H1 (cell line): ENCODE measurements at regions not wholly inside any gene's neighbourhood (a gene's known extent, or its start where the extent isn't known, plus 50 kb on each side); places are given as distances from the start of the nearest gene placed in this dataset.

Experiments used
- CTCF ChIA-PET: fragments of 300-600 bp; sonication (Branson Sonifier 250); formaldehyde crosslinking; loops from one replicate; lab custom pipeline; 2021; ENCODE audit not compliant: partially characterized antibody; lab: Charles Lee
- POLR2A ChIA-PET: fragments of 300-600 bp; sonication (Branson Sonifier 250); formaldehyde crosslinking; loops from one replicate; lab custom pipeline; 2021; ENCODE audit warnings: inconsistent platforms; ENCODE audit not compliant: partially characterized antibody; lab: Charles Lee
- DNase-seq, 2 experiments: peaks; one replicate each; pipeline versions ENCODE4 v3.0.0 to v3.0.0-alpha.2; 2010 to 2022; ENCODE audit warnings: low spot score in 2 of 2, low read depth in 1 of 2, mixed read lengths in 1 of 2
- FAIRE-seq: peaks from 2 replicates; lab custom pipeline; 2011; peaks lifted over from hg19 to GRCh38; lab: Jason Lieb, UNC
- H2AFZ ChIP-seq: 2 replicates; pipeline ENCODE4 v1.8.1; 2012; ENCODE audit warnings: low read length, inconsistent platforms
- H2AK5ac ChIP-seq: 2 replicates; pipeline ENCODE4 v1.6.1; 2013; ENCODE audit warnings: low read depth, low read length
- H2BK120ac ChIP-seq: replicated peaks from 2 replicates; pipeline ENCODE3; 2013; ENCODE audit warnings: low read depth, low read length, inconsistent platforms
- H2BK12ac ChIP-seq: 2 replicates; pipeline ENCODE4 v1.6.1; 2013; ENCODE audit warnings: low read depth, low read length
- H2BK15ac ChIP-seq: 2 replicates; pipeline ENCODE4 v1.6.1; 2013; ENCODE audit warnings: low read length
- H2BK20ac ChIP-seq: 2 replicates; pipeline ENCODE4 v1.6.1; 2013; ENCODE audit warnings: low read length
- H2BK5ac ChIP-seq: 2 replicates; pipeline ENCODE4 v1.6.1; 2013; ENCODE audit warnings: low read depth, low read length
- H3K14ac ChIP-seq: 2 replicates; pipeline ENCODE4 v1.6.1; 2013; ENCODE audit warnings: inconsistent platforms; ENCODE audit not compliant: insufficient read length
- H3K18ac ChIP-seq: 2 replicates; pipeline ENCODE4 v1.6.1; 2013; ENCODE audit warnings: low read length; ENCODE audit errors: extremely low read depth
- H3K23ac ChIP-seq: 2 replicates; pipeline ENCODE4 v1.6.1; 2013; ENCODE audit warnings: inconsistent platforms; ENCODE audit not compliant: insufficient read length
- H3K23me2 ChIP-seq: 2 replicates; pipeline ENCODE4 v1.6.1; 2013; ENCODE audit warnings: low read depth, low read length
- H3K27ac ChIP-seq: 2 replicates; pipeline ENCODE4 v1.6.1; 2011; ENCODE audit warnings: low read depth, low read length, inconsistent platforms
- H3K27me3 ChIP-seq, 4 experiments: replicated peaks in 1 of 4; 1 replicate in 1 of 4; 2 replicates in 3 of 4; pipeline versions ENCODE4 v1.6.1 to v1.8.1; 2011 to 2013; ENCODE audit warnings: low read length in 3 of 4, mild to moderate bottlenecking in 3 of 4, inconsistent platforms in 2 of 4, mixed read lengths in 2 of 4, moderate library complexity in 1 of 4; ENCODE audit not compliant: control insufficient read depth in 3 of 4, insufficient read depth in 3 of 4; ENCODE audit errors: extremely low read depth in 1 of 4
- H3K36me3 ChIP-seq, 4 experiments: 2 replicates each; pipeline versions ENCODE4 v1.6.1 to v1.8.1; 2011 to 2013; ENCODE audit warnings: mild to moderate bottlenecking in 4 of 4, low read length in 3 of 4, moderate library complexity in 2 of 4, control low read depth in 1 of 4, inconsistent platforms in 1 of 4; ENCODE audit not compliant: insufficient read depth in 4 of 4, control insufficient read depth in 2 of 4
- H3K4ac ChIP-seq: replicated peaks from 2 replicates; pipeline ENCODE3; 2013; ENCODE audit warnings: low read length, low read depth, mixed read lengths, inconsistent platforms; ENCODE audit not compliant: insufficient read length
- H3K4me1 ChIP-seq, 4 experiments: replicated peaks in 1 of 4; 1 replicate in 1 of 4; 2 replicates in 3 of 4; pipeline versions ENCODE4 v1.6.1 to v1.8.1; 2011 to 2013; ENCODE audit warnings: low read length in 3 of 4, inconsistent platforms in 2 of 4, mixed read lengths in 1 of 4; ENCODE audit not compliant: insufficient read depth in 4 of 4, control insufficient read depth in 3 of 4
- H3K4me2 ChIP-seq, 2 experiments: 2 replicates each; pipeline versions ENCODE4 v1.6.1 to v1.8.1; 2011 to 2013; ENCODE audit warnings: low read depth in 2 of 2, low read length in 2 of 2, control low read depth in 1 of 2, inconsistent platforms in 1 of 2, mild to moderate bottlenecking in 1 of 2; ENCODE audit not compliant: insufficient read depth in 1 of 2
- H3K4me3 ChIP-seq, 4 experiments: fragments of 200-600, 300-600 bp in 1 of 4; sonication (generic), shearing (Covaris generic), sonication (Bioruptor Twin) in 1 of 4; 2 replicates each; pipeline versions ENCODE4 v1.5.1 to v1.8.1; 2011 to 2016; ENCODE audit warnings: low read length in 4 of 4, low read depth in 3 of 4, control low read depth in 2 of 4, inconsistent platforms in 2 of 4, mild to moderate bottlenecking in 2 of 4, mixed read lengths in 1 of 4, moderate library complexity in 1 of 4; ENCODE audit not compliant: insufficient read depth in 2 of 4; ENCODE audit errors: extremely low read depth in 1 of 4
- H3K56ac ChIP-seq: replicated peaks from 2 replicates; pipeline ENCODE3; 2013; ENCODE audit warnings: low read depth, mild to moderate bottlenecking, mixed read lengths, low read length, inconsistent platforms; ENCODE audit not compliant: insufficient read length
- H3K79me1 ChIP-seq: 2 replicates; pipeline ENCODE4 v1.6.1; 2013; ENCODE audit warnings: low read depth, low read length, control low read depth
- H3K79me2 ChIP-seq, 2 experiments: 2 replicates each; pipeline versions ENCODE4 v1.6.1 to v1.8.1; 2012 to 2013; ENCODE audit warnings: low read length in 2 of 2, mild to moderate bottlenecking in 2 of 2, inconsistent platforms in 1 of 2; ENCODE audit not compliant: insufficient read depth in 2 of 2, control insufficient read depth in 1 of 2
- H3K9ac ChIP-seq, 4 experiments: replicated peaks in 1 of 4; 1 replicate in 1 of 4; 2 replicates in 3 of 4; pipeline versions ENCODE4 v1.6.1 to v1.8.1; 2011 to 2013; ENCODE audit warnings: low read depth in 3 of 4, low read length in 3 of 4, control low read depth in 2 of 4, mild to moderate bottlenecking in 2 of 4, moderate library complexity in 2 of 4, inconsistent platforms in 1 of 4; ENCODE audit errors: extremely low read depth in 1 of 4
- H3K9me3 ChIP-seq, 2 experiments: 2 replicates each; pipeline versions ENCODE4 v1.6.1 to v1.8.1; 2012 to 2013; ENCODE audit warnings: mild to moderate bottlenecking in 2 of 2, moderate library complexity in 2 of 2, control low read depth in 1 of 2, inconsistent platforms in 1 of 2, low read depth in 1 of 2, low read length in 1 of 2, mixed read lengths in 1 of 2; ENCODE audit not compliant: insufficient read depth in 2 of 2
- H4K20me1 ChIP-seq, 2 experiments: replicated peaks in 1 of 2; 2 replicates each; pipeline versions ENCODE3 to v1.8.1; 2011 to 2013; ENCODE audit warnings: inconsistent platforms in 2 of 2, low read length in 2 of 2, mild to moderate bottlenecking in 1 of 2; ENCODE audit not compliant: insufficient read depth in 2 of 2, control insufficient read depth in 1 of 2
- H4K5ac ChIP-seq: 2 replicates; pipeline ENCODE4 v1.6.1; 2013; ENCODE audit warnings: low read length, low read depth, mixed read lengths, inconsistent platforms; ENCODE audit not compliant: insufficient read length
- H4K8ac ChIP-seq: 2 replicates; pipeline ENCODE4 v1.8.0; 2013; ENCODE audit warnings: mild to moderate bottlenecking, moderate library complexity, low read length, inconsistent platforms; ENCODE audit not compliant: insufficient read depth; ENCODE audit errors: extremely low read depth
- H4K91ac ChIP-seq: replicated peaks from 2 replicates; pipeline ENCODE3; 2013; ENCODE audit warnings: low read length, mixed read lengths, inconsistent platforms; ENCODE audit not compliant: insufficient read length
- ATF3 ChIP-seq: IDR thresholded peaks from 2 replicates; pipeline ENCODE4 v1.6.1; 2011; ENCODE audit warnings: low read depth, mild to moderate bottlenecking, low read length; ENCODE audit not compliant: insufficient read depth
- CHD1 ChIP-seq: IDR thresholded peaks from 2 replicates; pipeline ENCODE4 v1.6.1; 2012; ENCODE audit warnings: low read depth, low read length, improper control_type of control experiment
- CTCF ChIP-seq, 3 experiments: IDR thresholded peaks; 1 replicate in 2 of 3; 2 replicates in 1 of 3; pipeline versions ENCODE4 v1.5.1 to v1.6.1; 2011; ENCODE audit warnings: low read length in 3 of 3, mild to moderate bottlenecking in 3 of 3, inconsistent platforms in 2 of 3, low read depth in 1 of 3, moderate library complexity in 1 of 3; ENCODE audit not compliant: insufficient read depth in 1 of 3; ENCODE audit errors: control extremely low read depth in 1 of 3
- E2F6 ChIP-seq: IDR thresholded peaks from 2 replicates; pipeline ENCODE4 v1.6.1; 2012; ENCODE audit warnings: inconsistent platforms
- EZH2 ChIP-seq: fragments of 200-600 bp; sonication (generic); IDR thresholded peaks from 2 replicates; pipeline ENCODE4 v1.7.1; 2012; ENCODE audit warnings: low read depth, mild to moderate bottlenecking, moderate library complexity, low read length, inconsistent platforms; ENCODE audit not compliant: severe bottlenecking
- HDAC6 ChIP-seq: IDR thresholded peaks from one replicate; pipeline ENCODE4 v1.7.1; 2012; ENCODE audit warnings: low read depth, mild to moderate bottlenecking, inconsistent platforms, low read length, moderate library complexity
- JUN ChIP-seq: IDR thresholded peaks from 2 replicates; pipeline ENCODE4 v1.6.1; 2011; ENCODE audit warnings: low read depth, mild to moderate bottlenecking, improper control_type of control experiment, low read length
- KDM5A ChIP-seq: fragments of 200-600 bp; IDR thresholded peaks from 2 replicates; pipeline ENCODE4 v1.7.1; 2012; ENCODE audit warnings: mild to moderate bottlenecking, low read length, inconsistent platforms, mixed read lengths
- SAP30 ChIP-seq: fragments of 300-600 bp; sonication (generic); IDR thresholded peaks from 2 replicates; pipeline ENCODE4 v1.7.1; 2012; ENCODE audit warnings: low read length, moderate library complexity, mild to moderate bottlenecking, inconsistent platforms; ENCODE audit not compliant: insufficient read depth, insufficient replicate concordance
- TEAD4 ChIP-seq: IDR thresholded peaks from 2 replicates; pipeline ENCODE4 v1.6.1; 2012; ENCODE audit warnings: low read depth, low read length, inconsistent platforms, mixed read lengths
- WGBS, 2 experiments: shearing (Covaris generic) in 1 of 2; methylation state at CpG; one replicate each; pipeline versions ENCODE4 v1.1.6 to v1.1.7; 2013 to 2015; ENCODE audit warnings: low lambda C conversion rate in 2 of 2, mixed read lengths in 2 of 2, inconsistent platforms in 1 of 2, low coverage in 1 of 2, missing lambda C conversion rate in 1 of 2; ENCODE audit not compliant: insufficient replicate concordance in 2 of 2, insufficient coverage in 1 of 2, insufficient read length in 1 of 2; ENCODE audit errors: extremely low coverage in 1 of 2, missing lambda C conversion rate in 1 of 2; 5-methylcytosine and 5-hydroxymethylcytosine counted together

- Histone ChIP-seq H3K18ac (no peak overlapping the region), H3K36me3 (no peaks in the 10 kb centered on the region), H4K91ac (no peak overlapping the region), H2AFZ (no peak overlapping the region), H2BK120ac (no peak overlapping the region), H4K8ac (no peak overlapping the region), H3K4me1 (peaks cover 4 to 9% (median 8%) of the 10 kb centered on the region in 4 experiments; a peak in 6 of 7 replicates), H3K27me3 (no peaks in the 10 kb centered on the region; a peak in 1 of 7 replicates), H3K4me2 (no peak overlapping the region), H2BK20ac (no peak overlapping the region), H3K79me1 (no peaks in the 10 kb centered on the region), H3K56ac (no peak overlapping the region), H3K27ac (no peak overlapping the region), H2BK15ac (no peak overlapping the region), H3K4ac (no peak overlapping the region), H3K79me2 (no peaks in the 10 kb centered on the region), H2BK5ac (no peak overlapping the region), H2BK12ac (no peak overlapping the region), H2AK5ac (no peak overlapping the region), H3K9me3 (no peaks in the 10 kb centered on the region), H4K5ac (no peak overlapping the region), H4K20me1 (no peaks in the 10 kb centered on the region), H3K23ac (no peak overlapping the region), H3K9ac (no peak overlapping the region), H3K4me3 (no peak overlapping the region), H3K14ac (no peak overlapping the region), H3K23me2 (no peaks in the 10 kb centered on the region)
- FAIRE-seq (no peak), DNase-seq (no peak)
- POLR2A ChIA-PET: no interaction called here
- 96% methylated on average over 7 of the region's 7 CpGs; no CpG with 5 or more reads in 1 of the 2 experiments for WGBS, 2 experiments
- CTCF ChIA-PET: interaction anchor here (1.3 to 6.6 kb wide), 2 partner anchors 12 to 193 kb away, joined by 4 to 48 read pairs; no protein-coding TSS in a partner anchor
- no peak for TF ChIP-seq SAP30
- TF ChIP-seq CTCF (IDR thresholded peaks at IDR 0.05; ENCODE audit: control extremely low read depth in 1 of 3, insufficient read depth in 1 of 3, low read depth in 1 of 3, low read length in 3 of 3): no peak
- no peak for TF ChIP-seq ATF3
- TF ChIP-seq KDM5A: no peak
- no peak for TF ChIP-seq JUN
- TF ChIP-seq CHD1: no peak
- TF ChIP-seq E2F6: no peak
- no peak for TF ChIP-seq EZH2
- TF ChIP-seq TEAD4: no peak
- TF ChIP-seq HDAC6: no peak
Measured at GRCh38 chr20:50271612-50272011, 81.0 kb downstream of the CEBPB start.
